HG02610 (cell line): ENCODE measurements at regions not wholly inside any gene's neighbourhood (a gene's known extent, or its start where the extent isn't known, plus 50 kb on each side); places are given as distances from the start of the nearest gene placed in this dataset.
"Not testable (repeated sequence)": the region's sequence is repeated elsewhere in the genome, so short reads cannot be mapped to it uniquely, and the experiment has no call there.

Experiments used
- ATAC-seq: cut with Tn5 transposase; IDR thresholded peaks from one replicate; pipeline ENCODE4 v1.9.1; 2021; ENCODE audit warnings: mild to moderate bottlenecking, moderate library complexity; ENCODE audit not compliant: unreplicated experiment

DNA sequence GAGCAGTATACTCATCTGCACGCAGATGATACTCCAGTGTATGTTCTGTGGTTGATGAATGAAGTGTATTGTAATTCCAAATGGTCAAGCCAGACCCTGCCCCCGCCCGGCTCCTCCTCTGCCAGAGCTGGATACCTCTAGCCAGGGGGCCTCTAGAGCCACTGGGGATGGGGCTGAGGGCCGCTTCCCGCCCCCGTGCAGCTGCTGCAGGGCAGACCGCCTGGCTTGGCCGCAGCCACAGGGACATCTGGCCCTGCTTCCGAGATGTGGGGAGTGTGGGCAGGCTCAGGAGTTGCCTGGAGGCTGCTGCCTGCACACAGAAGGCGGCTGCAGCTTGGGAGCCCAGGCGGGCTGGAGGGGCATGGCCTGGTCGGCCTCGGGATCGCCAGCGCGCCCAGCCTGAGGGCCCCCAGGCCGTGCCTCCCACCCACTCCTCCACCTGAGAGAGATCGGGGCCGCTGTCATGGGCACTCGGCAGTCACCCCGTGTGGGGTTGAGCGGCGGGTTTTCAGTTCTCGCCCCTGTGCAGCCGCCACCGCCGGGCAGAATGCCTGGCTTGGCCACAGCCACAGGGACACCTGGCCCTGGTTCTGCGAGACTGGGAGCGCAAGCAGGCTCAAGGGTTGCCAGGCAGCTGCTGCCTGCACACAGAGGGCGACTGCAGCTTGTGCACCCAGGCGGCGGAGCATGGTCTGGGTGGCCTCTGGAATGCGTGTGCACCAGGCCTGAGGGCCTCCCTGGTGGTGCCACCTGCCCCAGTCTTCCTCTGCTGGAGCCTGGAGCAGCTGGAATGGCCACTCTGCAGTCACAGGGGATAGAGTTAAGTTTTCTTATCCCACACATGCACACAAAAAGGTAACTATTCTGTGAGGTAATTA is 1643.7 kb downstream of the SPATA31A7 start:
- not testable (repeated sequence) for ATAC-seq

DNA sequence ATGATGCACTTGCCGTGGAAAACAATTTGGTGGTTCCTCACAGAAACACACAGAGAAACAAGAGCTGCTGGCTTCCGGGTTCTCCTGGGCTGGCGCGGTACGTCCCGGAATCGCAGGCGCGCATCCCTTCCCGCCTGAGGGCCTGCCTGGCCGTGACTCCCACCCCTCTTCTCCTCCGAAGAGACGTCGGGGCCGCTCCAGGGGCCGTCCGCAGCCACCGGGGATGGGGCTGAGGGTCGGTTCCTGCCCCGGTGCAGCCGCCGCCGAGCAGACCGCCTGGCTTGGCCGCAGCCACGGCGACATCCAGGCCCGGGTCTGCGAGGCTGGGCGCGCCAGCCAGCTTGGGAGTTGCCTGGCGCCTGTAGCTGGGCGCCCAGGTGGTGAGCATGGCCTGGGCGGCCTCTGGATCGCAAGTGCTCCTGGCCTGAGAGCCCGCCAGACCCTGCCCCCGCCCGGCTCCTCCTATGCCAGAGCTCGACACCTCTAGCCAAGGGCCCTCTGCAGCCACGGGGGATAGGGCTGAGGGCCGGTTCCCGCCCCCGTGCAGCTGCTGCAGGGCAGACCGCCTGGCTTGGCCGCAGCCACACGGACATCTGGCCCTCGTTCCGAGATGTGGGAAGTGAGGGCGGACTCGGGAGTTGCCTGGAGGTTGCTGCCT is 1647.5 kb downstream of the SPATA31A7 start:
- peak; percentile 20 for ATAC-seq

DNA sequence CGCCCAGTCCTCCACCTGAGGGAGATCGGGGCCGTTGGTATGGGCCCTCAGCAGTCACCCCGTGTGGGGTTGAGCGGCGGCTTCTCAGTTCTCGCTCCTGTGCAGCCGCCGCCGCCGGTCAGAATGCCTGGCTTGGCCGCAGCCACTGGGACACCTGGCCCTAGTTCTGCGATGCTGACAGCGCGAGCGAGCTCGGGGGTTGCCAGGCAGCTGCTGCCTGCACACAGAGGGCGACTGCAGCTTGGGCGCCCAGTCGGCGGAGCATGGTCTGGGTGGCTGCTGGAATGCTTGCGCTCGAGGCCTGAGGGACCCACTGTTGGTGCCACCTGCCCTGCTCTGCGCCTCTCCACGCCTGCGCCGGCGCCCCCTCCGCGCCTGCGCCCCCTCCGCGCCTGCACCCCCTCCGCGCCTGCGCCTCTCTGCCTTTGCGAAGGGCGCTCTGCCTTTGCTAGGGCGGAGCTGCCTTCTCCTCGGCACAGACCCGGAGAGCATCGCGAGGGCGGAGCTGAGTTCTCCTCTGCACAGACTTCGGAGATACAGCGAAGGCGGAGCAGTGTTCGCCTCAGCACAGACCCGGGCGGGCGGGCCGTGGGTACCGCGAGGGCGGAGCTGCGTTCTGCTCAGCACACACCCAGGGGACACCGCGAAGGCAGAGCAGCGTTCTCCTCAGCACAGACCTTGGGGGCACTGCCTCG is 1648.3 kb downstream of the SPATA31A7 start:
- ATAC-seq: peak; percentile 100

DNA sequence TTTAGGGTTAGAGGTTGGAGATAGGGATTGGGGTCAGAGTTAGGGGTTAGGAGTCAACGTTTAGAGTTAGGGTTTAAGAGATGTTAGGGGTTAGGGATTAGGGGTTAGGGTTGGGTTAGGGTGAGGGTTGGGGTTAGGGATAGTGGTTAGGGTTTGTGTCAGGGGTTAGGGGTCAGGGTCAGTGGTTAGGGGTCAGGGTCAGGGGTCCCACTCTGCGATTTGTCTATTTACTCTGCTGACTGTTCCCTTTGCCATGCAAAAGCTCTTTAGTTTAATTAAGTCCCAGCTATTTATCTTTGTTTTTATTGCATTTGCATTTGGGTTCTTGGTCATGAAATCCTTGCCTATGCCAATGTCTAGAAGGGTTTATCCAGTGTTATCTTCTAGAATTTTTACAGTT is 1649.3 kb downstream of the SPATA31A7 start:
- ATAC-seq: not testable (repeated sequence)

DNA sequence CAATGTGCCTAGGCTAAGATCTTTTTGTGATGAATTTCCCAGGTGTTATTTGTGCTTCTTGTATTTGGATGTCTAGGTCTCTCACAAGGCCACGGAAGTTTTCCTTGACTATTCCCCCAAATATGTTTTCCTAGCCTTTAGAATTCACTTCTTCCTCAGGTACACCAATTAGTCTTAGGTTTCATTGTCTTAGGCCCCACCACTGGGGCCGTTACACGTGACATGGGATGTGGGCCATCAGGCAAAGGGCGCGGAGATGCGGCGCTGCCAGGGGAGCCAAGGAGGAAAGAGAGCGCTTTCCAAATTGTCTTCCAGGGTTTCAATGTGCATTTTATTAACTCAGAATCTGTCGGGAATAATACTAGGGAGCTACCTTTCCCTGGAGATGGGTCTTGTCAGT is 1653.3 kb downstream of the SPATA31A7 start:
- ATAC-seq: not testable (repeated sequence)

DNA sequence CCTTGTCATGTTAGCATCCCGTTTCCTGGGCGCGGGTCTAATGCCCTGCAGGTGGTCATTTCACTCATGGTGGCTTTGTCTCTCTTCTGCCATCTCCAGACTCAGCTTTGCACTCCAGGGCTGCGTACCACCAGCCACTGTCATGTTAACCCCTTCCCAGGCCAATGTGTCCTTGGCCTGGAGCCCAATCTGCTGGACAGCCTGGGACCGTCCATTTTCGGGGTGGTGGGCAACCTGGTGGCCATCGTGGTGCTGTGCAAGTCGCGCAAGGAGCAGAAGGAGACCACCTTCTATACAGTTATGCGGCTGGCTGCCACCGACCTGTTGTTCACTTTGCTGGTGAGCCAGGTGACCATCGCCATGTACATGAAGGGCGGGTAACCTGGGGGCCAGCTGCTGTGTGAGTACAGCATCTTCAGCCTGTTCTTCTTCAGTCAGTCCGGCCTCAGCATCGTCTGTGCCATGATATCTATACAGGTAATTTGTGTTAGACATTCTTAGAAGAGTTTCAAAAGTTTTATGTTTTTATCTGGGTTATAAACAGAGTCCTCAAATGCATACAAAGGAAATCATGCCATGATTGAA is 1654.0 kb downstream of the SPATA31A7 start:
- not testable (repeated sequence) for ATAC-seq

DNA sequence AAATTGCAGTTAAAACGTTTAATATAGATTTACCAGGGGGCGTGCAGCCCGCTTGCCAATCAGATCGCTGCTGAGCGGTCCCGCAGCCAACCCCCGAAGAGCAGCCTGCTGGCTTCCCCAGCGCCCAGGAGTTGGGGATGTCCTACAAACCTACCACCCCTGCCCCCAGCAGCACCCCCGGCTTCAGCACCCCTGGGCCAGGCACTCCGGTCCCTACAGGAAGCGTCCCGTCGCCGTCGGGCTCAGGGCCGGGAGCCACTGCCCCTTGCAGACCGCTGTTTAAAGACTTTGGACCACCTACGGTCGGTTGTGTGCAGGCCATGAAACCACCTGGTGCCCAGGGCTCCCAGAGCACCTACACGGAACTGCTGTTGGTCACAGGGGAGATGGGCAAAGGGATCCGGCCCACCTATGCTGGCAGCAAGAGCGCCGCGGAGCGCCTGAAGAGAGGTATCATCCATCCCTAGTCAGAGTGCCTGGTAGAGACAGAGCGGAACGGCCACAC is 1654.9 kb downstream of the SPATA31A7 start:
- ATAC-seq: not testable (repeated sequence)

DNA sequence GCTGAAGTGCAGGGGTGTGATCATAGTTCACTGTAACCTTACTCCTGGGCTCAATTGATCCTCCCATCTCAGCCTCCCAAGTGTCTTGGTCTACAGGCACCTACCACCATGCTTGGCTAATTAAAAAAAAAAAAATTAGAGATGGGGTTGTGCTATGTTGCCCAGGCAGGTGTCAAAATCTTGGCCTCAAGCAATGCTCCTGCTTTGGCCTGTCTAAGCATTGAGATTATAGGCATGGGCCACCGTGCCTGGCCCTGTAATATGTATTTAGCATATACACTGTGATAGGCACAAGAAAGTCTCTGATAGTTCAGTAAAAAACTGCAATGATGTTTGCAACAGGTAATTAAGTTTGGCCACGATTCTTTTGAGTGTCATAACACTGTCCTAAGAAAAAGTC is 1658.4 kb downstream of the SPATA31A7 start:
- not testable (repeated sequence) for ATAC-seq

DNA sequence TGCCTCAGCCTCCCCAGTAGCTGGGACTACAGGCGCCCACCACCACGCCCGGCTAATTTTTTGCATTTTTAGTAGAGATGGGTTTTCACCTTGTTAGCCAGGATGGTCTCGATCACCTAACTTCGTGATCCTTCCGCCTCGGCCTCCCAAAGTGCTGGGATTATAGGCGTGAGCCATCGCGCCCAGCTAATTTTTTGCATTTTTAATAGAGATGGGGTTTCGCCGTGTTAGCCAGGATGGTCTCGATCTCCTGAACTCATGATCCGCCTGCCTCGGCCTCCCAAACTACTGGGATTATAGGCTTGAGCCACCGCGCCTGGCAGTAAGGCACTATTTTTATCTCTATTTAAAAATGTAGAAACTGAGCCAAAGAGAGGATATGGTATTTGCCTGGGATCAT is 1660.2 kb downstream of the SPATA31A7 start:
- not testable (repeated sequence) for ATAC-seq

DNA sequence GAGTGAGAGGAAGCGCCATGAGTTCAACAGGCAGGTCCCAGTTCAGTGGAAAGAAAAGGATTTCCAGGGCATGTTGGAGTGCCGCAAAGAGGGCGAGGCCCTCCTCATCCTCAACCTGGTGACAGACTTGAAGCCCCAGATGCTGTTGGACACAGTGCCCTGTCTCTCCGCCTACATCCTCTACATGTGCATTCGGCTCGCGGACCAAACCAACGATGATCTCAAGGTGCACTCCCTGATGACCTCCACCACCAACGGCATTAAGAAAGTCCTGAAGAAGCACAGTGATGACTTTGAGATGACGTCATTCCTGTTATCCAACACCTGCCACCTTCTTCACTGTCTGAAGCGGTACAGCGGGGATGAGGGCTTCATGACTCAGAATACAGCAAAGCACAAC is 1667.4 kb downstream of the SPATA31A7 start:
- not testable (repeated sequence) for ATAC-seq

DNA sequence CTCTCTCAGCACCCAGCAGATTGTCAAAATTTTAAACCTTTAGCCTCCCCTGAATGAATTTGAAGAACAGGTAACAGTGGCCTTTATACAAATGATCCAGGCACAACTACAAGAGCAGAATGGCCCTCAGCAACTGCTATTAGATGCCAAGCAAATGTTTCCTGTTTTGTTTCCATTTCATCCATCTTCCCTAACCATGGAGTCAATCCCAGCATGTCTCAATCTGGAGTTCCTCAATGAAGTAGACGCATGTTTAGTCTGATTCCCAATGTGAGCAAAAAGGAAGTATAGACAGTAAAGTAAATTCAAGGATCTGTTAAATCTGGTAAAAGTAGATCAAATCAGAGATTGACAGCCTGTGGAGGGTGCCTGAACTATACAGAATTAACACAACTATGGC is 1668.4 kb downstream of the SPATA31A7 start:
- not testable (repeated sequence) for ATAC-seq

DNA sequence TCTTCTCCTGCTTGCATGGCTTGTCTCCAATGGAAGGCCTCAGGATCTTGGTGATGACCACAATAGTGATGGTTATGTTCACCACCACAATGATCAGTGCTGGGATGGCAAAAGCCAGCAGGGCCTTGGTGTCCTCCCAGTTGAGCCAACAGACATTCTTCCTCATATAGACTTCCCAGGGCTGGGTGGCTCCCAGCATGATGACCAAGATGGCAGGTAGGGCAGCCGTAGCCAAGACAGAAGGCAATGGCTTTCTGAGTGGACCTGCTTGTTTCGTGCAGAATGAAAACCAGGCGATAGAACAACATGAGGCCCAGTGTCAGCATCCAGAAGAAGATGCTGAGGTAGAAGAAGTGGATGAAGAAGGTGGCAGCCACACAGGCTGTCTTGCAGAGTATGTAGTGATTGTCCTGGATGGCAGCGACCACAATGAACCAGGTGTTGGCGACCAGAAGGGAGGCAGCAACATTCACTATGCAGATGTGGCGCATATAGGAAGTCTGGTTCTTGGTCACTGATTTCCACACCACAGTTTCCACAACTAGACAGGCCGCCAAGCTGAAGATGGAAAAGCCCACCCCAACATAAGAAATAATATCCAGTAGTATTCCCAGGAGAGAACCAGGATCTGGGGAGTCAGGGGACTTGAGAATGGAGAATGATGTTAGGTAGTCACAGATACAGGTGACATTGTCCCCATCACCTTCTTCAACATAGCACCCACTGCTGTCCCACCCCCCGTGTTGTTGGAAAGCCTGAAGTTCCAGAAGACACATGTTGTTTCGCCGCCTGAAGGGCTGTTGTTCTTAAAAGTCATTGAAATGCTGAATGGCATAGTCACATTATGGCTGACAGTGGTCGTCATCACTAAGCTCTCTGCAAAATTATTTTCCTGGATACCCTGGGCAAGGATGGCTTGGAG is 1671.4 kb downstream of the SPATA31A7 start:
- ATAC-seq: not testable (repeated sequence)

DNA sequence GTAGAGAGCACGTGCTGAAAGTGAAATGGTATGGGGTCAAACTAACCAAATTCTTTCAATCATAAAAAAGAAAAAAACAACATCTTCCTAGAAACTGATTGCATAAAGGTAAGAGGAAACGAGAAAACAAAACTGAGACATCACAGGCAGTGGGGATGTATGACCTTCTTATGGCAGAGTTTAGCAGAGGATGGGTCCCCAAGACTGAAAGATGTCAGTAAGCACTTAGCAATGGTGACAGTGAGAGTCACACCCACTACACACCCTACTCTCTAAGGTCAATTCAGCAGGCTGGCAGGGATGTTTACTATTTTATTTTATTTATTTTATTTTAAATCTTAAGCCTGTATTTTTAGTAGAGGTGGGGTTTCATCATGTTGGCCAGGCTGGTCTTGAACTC is 1672.3 kb downstream of the SPATA31A7 start:
- not testable (repeated sequence) for ATAC-seq

DNA sequence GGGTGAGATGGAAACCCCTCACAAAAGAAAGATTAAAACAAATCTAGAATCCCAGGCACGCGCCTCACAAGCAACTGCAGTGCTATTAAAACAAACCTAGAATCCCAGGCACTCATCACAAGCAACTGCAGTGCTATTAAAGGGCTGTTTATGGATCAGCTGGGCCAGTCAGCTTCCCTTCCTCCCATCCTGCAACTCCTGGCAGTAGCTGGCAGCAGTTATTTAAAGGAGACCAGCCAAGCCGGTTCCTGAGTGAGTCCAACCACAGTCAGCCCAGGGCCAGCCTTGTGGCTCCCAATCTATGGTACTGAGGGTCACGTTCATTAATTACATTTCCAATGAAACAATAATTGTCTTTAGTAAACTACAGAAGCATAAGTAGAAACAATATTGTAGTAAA is 1673.5 kb downstream of the SPATA31A7 start:
- ATAC-seq: not testable (repeated sequence)

DNA sequence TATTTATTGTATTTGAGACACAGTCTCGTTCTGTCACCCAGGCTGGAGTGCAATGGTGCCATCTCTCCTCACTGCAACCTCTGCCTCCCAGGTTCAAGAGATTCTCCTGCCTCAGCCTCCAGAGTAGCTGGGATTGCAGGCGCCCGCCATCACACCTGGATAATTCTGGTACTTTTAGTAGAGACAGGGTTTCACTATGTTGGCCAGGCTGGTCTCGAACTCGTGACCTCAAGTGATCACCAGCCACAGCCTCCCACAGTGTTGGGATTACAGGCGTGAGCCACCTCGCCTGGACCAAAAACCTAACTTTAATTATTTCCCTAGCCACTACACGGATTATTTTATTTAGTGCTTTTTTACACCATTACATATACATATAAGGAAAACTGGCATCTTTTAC is 1674.0 kb downstream of the SPATA31A7 start:
- ATAC-seq: not testable (repeated sequence)

DNA sequence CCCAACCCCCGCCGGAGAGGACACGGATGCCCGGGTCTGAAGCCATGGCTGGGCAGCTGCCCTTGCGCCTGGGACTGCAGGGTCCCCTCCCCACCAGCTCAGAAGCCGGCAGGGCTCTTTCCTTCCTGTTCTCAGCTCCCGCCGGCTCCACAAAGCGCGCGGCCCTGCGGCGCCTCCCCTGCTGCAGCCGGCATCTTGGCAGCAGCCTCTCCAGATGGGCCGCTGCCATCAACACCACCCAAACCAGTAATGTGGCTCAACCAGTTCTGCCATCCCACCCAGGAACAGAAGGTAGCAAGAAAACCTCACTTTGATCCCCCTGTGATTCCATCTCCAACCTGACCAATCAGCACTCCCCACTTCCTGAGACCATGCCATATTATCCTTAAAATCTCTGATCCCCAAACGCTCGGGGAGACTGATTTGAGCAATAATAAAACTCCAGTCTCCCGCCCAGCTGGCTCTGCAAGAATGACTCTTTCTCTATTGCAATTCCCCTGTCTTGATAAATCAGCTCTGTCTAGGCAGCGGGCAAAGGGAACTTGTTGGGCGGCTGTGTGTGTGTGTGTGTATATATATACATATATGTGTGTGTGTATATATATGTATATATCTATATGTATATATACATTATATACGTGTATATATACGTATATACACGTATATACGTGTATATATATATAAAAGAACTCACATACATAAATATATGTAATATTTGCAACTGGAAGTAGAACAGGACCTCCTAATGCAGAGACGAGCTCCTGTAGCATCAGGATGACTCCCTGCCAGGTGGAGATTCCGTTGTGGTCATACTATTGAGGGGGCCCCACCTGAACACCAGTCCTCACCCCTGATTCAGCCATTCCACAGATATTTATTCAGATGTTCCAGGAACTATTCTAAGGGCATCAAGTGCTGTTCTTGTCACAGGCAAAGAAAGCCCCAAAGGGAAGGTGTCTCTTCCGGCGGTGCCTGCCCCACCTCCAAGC is 1674.9 kb downstream of the SPATA31A7 start:
- ATAC-seq: not testable (repeated sequence)

DNA sequence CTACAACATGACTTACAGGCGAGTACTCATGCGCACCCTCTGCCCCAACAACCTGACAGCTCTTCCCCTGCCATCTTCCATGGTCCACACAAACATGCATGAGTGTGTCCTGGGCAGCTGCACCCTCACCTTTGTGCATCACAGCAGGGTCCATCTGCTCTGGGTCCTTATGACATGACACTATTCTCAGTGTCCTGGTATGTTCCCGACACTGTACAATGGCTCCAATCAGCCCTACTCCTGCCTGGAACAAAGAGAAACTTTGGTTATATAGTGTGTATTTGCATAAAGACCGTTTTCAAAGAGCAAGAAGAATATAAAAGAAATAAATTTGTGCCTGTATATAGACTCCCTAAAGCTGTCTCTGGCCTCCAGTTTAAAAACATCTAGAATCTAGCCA is 1679.2 kb downstream of the SPATA31A7 start:
- not testable (repeated sequence) for ATAC-seq

DNA sequence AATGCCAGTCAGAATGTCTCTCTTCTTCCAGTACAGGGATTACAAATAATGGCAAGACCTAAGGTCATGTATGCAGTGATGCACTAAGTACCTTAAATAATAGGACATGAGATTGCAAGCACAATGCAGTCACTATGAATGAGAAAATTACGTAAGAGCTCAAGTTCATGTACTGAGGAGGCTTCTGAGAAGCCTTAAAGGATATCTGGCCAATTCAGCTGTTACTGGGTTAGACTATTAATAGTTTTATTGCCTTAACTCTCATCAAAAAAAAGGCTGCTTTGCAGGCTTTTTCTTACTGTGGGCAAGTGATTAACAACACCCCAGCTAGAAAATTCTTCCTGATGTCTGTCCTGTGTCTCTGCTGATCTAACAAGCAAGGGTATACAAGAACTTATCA is 1681.9 kb downstream of the SPATA31A7 start:
- ATAC-seq: not testable (repeated sequence)

DNA sequence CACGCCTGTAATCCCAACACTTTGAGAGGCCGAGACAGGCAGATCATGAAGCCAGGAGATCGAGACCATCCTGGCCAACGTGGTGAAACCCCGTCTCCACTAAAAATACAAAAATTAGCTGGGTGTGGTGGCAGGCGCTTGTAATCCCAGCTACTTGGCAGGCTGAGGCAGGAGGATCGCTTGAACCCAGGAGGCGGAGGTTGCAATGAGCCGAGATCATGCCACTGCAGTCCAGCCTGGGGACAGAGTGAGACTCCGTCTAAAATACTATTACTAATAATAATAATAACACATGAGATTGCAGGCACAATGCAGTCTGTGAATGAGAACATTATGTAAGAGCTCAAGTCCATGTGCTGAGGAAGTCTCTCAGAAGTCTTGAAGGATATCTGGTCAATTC is 1684.4 kb downstream of the SPATA31A7 start:
- ATAC-seq: not testable (repeated sequence)
